GM20000 (cell line): ENCODE measurements at regions not wholly inside any gene's neighbourhood (a gene's known extent, or its start where the extent isn't known, plus 50 kb on each side); places are given as distances from the start of the nearest gene placed in this dataset.

Experiments
- DNase-seq: peaks from one replicate; pipeline ENCODE4 v3.0.0; 2012; ENCODE audit warnings: low spot score
- CTCF ChIP-seq: IDR thresholded peaks from 2 replicates; pipeline ENCODE4 v1.5.1; 2012; ENCODE audit warnings: mild to moderate bottlenecking, control low read depth; ENCODE audit errors: extremely low read depth, missing control alignments

- DNase-seq, result no peak
- no peak for TF ChIP-seq CTCF
Measured at GRCh38 chr20:11529047-11529446, 388.6 kb upstream of the BTBD3 start.

GRCh38 chr20:11537032-11537431, 380.7 kb upstream of the BTBD3 start:
- no peak for TF ChIP-seq CTCF
- DNase-seq, result no peak

GRCh38 chr20:11539450-11539849, 378.2 kb upstream of the BTBD3 start:
- no peak for DNase-seq
- TF ChIP-seq CTCF, result no peak

GRCh38 chr20:11540558-11540957, 377.1 kb upstream of the BTBD3 start:
- TF ChIP-seq CTCF, result no peak
- DNase-seq, result no peak

GRCh38 chr20:11542645-11543044, 375.0 kb upstream of the BTBD3 start:
- TF ChIP-seq CTCF, result no peak
- no peak for DNase-seq

GRCh38 chr20:11544029-11544678, 373.5 kb upstream of the BTBD3 start:
- TF ChIP-seq CTCF, result peak; percentile 28
- peak; percentile 52 for DNase-seq

GRCh38 chr20:11546939-11547338, 370.8 kb upstream of the BTBD3 start:
- DNase-seq, result no peak
- TF ChIP-seq CTCF, result no peak
